Endothelial cell of umbilical vein (primary cell): ENCODE measurements at regions not wholly inside any gene's neighbourhood (a gene's known extent, or its start where the extent isn't known, plus 50 kb on each side); places are given as distances from the start of the nearest gene placed in this dataset.

Experiments used
- BruUV-seq: library from RNA; stranded (reverse); fragments of 400-500 nt; replicated peaks from 2 replicates; lab custom pipeline; 2021; lab: Mats Ljungman, UMichigan
- CTCF ChIA-PET: fragments of 300-600, 350-600 bp; sonication (Branson Sonifier 250); formaldehyde crosslinking; loops from one replicate; lab custom pipeline; 2021; ENCODE audit warnings: antibody characterized with exemption, inconsistent platforms; lab: Charles Lee
- POLR2A ChIA-PET: fragments of 300-600, 350-600 bp; sonication (Branson Sonifier 250); formaldehyde crosslinking; loops from one replicate; lab custom pipeline; 2021; ENCODE audit warnings: antibody characterized with exemption, inconsistent platforms; lab: Charles Lee
- DNase-seq: peaks from one replicate; pipeline ENCODE4 v3.0.0-alpha.2; 2011; ENCODE audit warnings: low read depth, low spot score
- FAIRE-seq: peaks from 2 replicates; lab custom pipeline; 2011; peaks lifted over from hg19 to GRCh38; lab: Jason Lieb, UNC
- H2AFZ ChIP-seq: 2 replicates; pipeline ENCODE4 v1.6.0; 2012; ENCODE audit warnings: low read depth, low read length, control low read depth, inconsistent platforms
- H3K27ac ChIP-seq: 2 replicates; pipeline ENCODE4 v1.5.1; 2011; ENCODE audit warnings: low read depth, mild to moderate bottlenecking, control low read depth, low read length, moderate library complexity; ENCODE audit not compliant: insufficient read depth
- H3K27me3 ChIP-seq, 2 experiments: 2 replicates each; pipeline versions ENCODE4 v1.6.0 to v1.6.1; 2011; ENCODE audit warnings: low read length in 2 of 2, mixed read lengths in 1 of 2; ENCODE audit not compliant: control insufficient read depth in 2 of 2, insufficient read depth in 2 of 2
- H3K36me3 ChIP-seq, 2 experiments: 2 replicates in 1 of 2; 3 replicates in 1 of 2; pipeline ENCODE4 v1.5.1; 2011; ENCODE audit warnings: low read length in 2 of 2, mild to moderate bottlenecking in 1 of 2, moderate library complexity in 1 of 2; ENCODE audit not compliant: control insufficient read depth in 2 of 2, insufficient read depth in 2 of 2; ENCODE audit errors: extremely low read depth in 1 of 2
- H3K4me1 ChIP-seq: 3 replicates; pipeline ENCODE4 v1.5.1; 2011; ENCODE audit warnings: mild to moderate bottlenecking, low read length; ENCODE audit not compliant: control insufficient read depth, insufficient read depth; ENCODE audit errors: extremely low read depth
- H3K4me2 ChIP-seq: 2 replicates; pipeline ENCODE4 v1.6.1; 2011; ENCODE audit warnings: low read length, control low read depth, mixed read lengths; ENCODE audit not compliant: insufficient read depth
- H3K4me3 ChIP-seq, 3 experiments: fragments of 200-600 bp in 1 of 3; sonication (generic), shearing (Covaris generic) in 1 of 3; replicated peaks in 1 of 3; 2 replicates each; pipeline ENCODE4 v1.5.1; 2011 to 2016; ENCODE audit warnings: control low read depth in 3 of 3, low read length in 3 of 3, mild to moderate bottlenecking in 2 of 3, inconsistent platforms in 1 of 3, low read depth in 1 of 3, moderate library complexity in 1 of 3; ENCODE audit not compliant: insufficient read depth in 1 of 3
- H3K79me2 ChIP-seq: 2 replicates; pipeline ENCODE4 v1.6.0; 2012; ENCODE audit warnings: low read length, inconsistent platforms; ENCODE audit not compliant: control insufficient read depth, insufficient read depth
- H3K9ac ChIP-seq: replicated peaks from 2 replicates; pipeline ENCODE3; 2011; ENCODE audit warnings: low read length, control low read depth; ENCODE audit not compliant: insufficient read depth; ENCODE audit errors: extremely low read depth
- H3K9me1 ChIP-seq: replicated peaks from 3 replicates; pipeline ENCODE4 v1.6.0; 2011; ENCODE audit warnings: mild to moderate bottlenecking, low read length; ENCODE audit not compliant: control insufficient read depth, insufficient read depth; ENCODE audit errors: extremely low read depth
- H3K9me3 ChIP-seq: replicated peaks from 2 replicates; pipeline ENCODE4 v1.5.1; 2012; ENCODE audit warnings: low read length, inconsistent platforms; ENCODE audit not compliant: control insufficient read depth, insufficient read depth
- H4K20me1 ChIP-seq: replicated peaks from 2 replicates; pipeline ENCODE3; 2011; ENCODE audit warnings: mild to moderate bottlenecking, low read length; ENCODE audit not compliant: control insufficient read depth, insufficient read depth; ENCODE audit errors: extremely low read depth
- CTCF ChIP-seq, 2 donors: IDR thresholded peaks; 1 replicate in 1 of 2; 2 replicates in 1 of 2; pipeline ENCODE4 v1.5.1; 2011; ENCODE audit warnings: low read length in 2 of 2, mild to moderate bottlenecking in 2 of 2, moderate library complexity in 2 of 2, control low read depth in 1 of 2, inconsistent platforms in 1 of 2, low read depth in 1 of 2; ENCODE audit not compliant: insufficient read depth in 1 of 2; ENCODE audit errors: extremely low read depth in 1 of 2
- EZH2 ChIP-seq: IDR thresholded peaks from 2 replicates; pipeline ENCODE4 v1.6.1; 2012; ENCODE audit warnings: borderline replicate concordance, low read depth, mild to moderate bottlenecking, moderate library complexity, low read length, inconsistent platforms; ENCODE audit not compliant: severe bottlenecking
- FOS ChIP-seq: IDR thresholded peaks from 2 replicates; pipeline ENCODE4 v1.6.1; 2011; ENCODE audit warnings: mild to moderate bottlenecking, low read length, moderate library complexity, borderline replicate concordance; ENCODE audit not compliant: insufficient read depth
- GATA2 ChIP-seq: IDR thresholded peaks from 2 replicates; pipeline ENCODE4 v1.7.0; 2011; ENCODE audit warnings: low read depth, mild to moderate bottlenecking, moderate library complexity, mixed read lengths, low read length; ENCODE audit not compliant: insufficient read length, insufficient read depth
- JUN ChIP-seq: IDR thresholded peaks from 2 replicates; pipeline ENCODE4 v1.6.1; 2011; ENCODE audit warnings: borderline replicate concordance, low read depth; ENCODE audit not compliant: insufficient read length, insufficient read depth
- MAX ChIP-seq: IDR thresholded peaks from 2 replicates; pipeline ENCODE4 v1.6.1; 2011; ENCODE audit not compliant: insufficient read depth, insufficient read length
- MYC ChIP-seq: IDR thresholded peaks from one replicate; pipeline ENCODE4 v1.6.1; 2011; ENCODE audit warnings: mild to moderate bottlenecking, low read depth, low read length
- POLR2A ChIP-seq: IDR thresholded peaks from 2 replicates; pipeline ENCODE4 v1.6.1; 2012; ENCODE audit warnings: low read depth, mild to moderate bottlenecking, control low read depth, low read length
- POLR2AphosphoS5 ChIP-seq: IDR thresholded peaks from 2 replicates; pipeline ENCODE4 v1.6.1; 2012; ENCODE audit warnings: low read depth, mild to moderate bottlenecking, control low read depth, low read length, moderate library complexity; ENCODE audit not compliant: insufficient read depth
- dilution Hi-C: fragments of 300-500 bp; cut with MboI; formaldehyde crosslinking; loops from one replicate; pipeline ENCODE4 v1.15.0; 2019; ENCODE audit warnings: low sequenced_read_pairs; ENCODE audit not compliant: extremely low pct_ligation_motif_present
- intact Hi-C: fragments of 100-400 bp; cut with micrococcal nuclease; formaldehyde crosslinking; loops from one replicate; pipeline ENCODE4 v1.10.0; 2022

GRCh38 chr3:117252208-117252607 lies 542.6 kb downstream of the TUSC7 start:
- no TSS peak for BruUV-seq
- DNase-seq (peak; percentile 83), FAIRE-seq (peak; percentile 98)
- ChIA-PET CTCF (interaction anchor here (0.7 to 1.7 kb wide), 5 partner anchors 26 to 481 kb away, joined by 3 to 5 read pairs (median 3); no protein-coding TSS in a partner anchor), POLR2A (interaction anchor here (0.7 kb wide), 1 partner anchor 26 kb away, joined by 3 read pairs; no protein-coding TSS in a partner anchor)
- dilution Hi-C loops, result no loop called here
- Histone ChIP-seq H3K4me1 (peaks cover 12% of the 10 kb centered on the region), H4K20me1 (no peaks in the 10 kb centered on the region), H3K27ac (peak overlapping the region; percentile 78), H3K9me3 (no peaks in the 10 kb centered on the region), H3K4me3 (no peak overlapping the region), H3K4me2 (no peak overlapping the region), H2AFZ (peak overlapping the region; percentile 2), H3K79me2 (no peaks in the 10 kb centered on the region), H3K9me1 (no peaks in the 10 kb centered on the region), H3K36me3 (no peaks in the 10 kb centered on the region), H3K9ac (no peak overlapping the region), H3K27me3 (no peaks in the 10 kb centered on the region)
- intact Hi-C loops, result no loop called here
- peak; percentile 97 for TF ChIP-seq FOS
- peak; percentile 82 for TF ChIP-seq JUN
- no peak for TF ChIP-seq EZH2
- peak; percentile 45 for TF ChIP-seq POLR2AphosphoS5

GRCh38 chr3:117252651-117253050 lies 543.1 kb downstream of the TUSC7 start:
- H3K9me3 ChIP-seq, result no peaks in the 10 kb centered on the region
- peaks cover 12% of the 10 kb centered on the region for H3K4me1 ChIP-seq
- DNase-seq (no peak), FAIRE-seq (no peak)
- ChIA-PET POLR2A (no interaction called here), CTCF (interaction anchor here (1.1 to 1.7 kb wide), 2 partner anchors 26 to 482 kb away, joined by 5 read pairs; no protein-coding TSS in a partner anchor)
- H3K27me3 ChIP-seq, result no peaks in the 10 kb centered on the region
- peak overlapping the region; percentile 18 for H2AFZ ChIP-seq
- intact Hi-C loops (no loop called here), dilution Hi-C loops (no loop called here)
- H3K9ac ChIP-seq, result no peak overlapping the region
- no peaks in the 10 kb centered on the region for H3K79me2 ChIP-seq
- H3K4me2 ChIP-seq, result no peak overlapping the region
- H3K9me1 ChIP-seq, result no peaks in the 10 kb centered on the region
- H3K27ac ChIP-seq, result peak overlapping the region; percentile 78
- BruUV-seq, result no TSS peak
- no peak for TF ChIP-seq MYC
- no peak for TF ChIP-seq GATA2
- TF ChIP-seq MAX, result no peak
- no peak for TF ChIP-seq POLR2A
- TF ChIP-seq EZH2, result no peak
- TF ChIP-seq POLR2AphosphoS5, result no peak
- TF ChIP-seq FOS, result no peak
- no peak for TF ChIP-seq CTCF (IDR thresholded peaks at IDR 0.05; ENCODE audit: extremely low read depth in 1 of 2, insufficient read depth in 1 of 2, low read depth in 1 of 2, low read length in 2 of 2)
- no peak for TF ChIP-seq JUN
- no peaks in the 10 kb centered on the region for H3K36me3 ChIP-seq
- no peaks in the 10 kb centered on the region for H4K20me1 ChIP-seq
- no peak overlapping the region for H3K4me3 ChIP-seq
